H9 (cell line): ENCODE measurements at regions not wholly inside any gene's neighbourhood (a gene's known extent, or its start where the extent isn't known, plus 50 kb on each side); places are given as distances from the start of the nearest gene placed in this dataset.

Source experiments
- DNase-seq: peaks from one replicate; pipeline ENCODE4 v3.0.0-alpha.2; 2017
- H2AFZ ChIP-seq: one replicate; pipeline ENCODE4 v1.6.1; 2013; ENCODE audit warnings: mild to moderate bottlenecking, low read length, control low read depth, moderate library complexity
- H2AK5ac ChIP-seq: 2 replicates; pipeline ENCODE4 v1.6.1; 2013; ENCODE audit warnings: low read length, control low read depth, mixed read lengths; ENCODE audit not compliant: insufficient read length
- H2BK120ac ChIP-seq: one replicate; pipeline ENCODE4 v1.6.1; 2013; ENCODE audit warnings: low read depth, mild to moderate bottlenecking, low read length, control low read depth, inconsistent platforms; ENCODE audit not compliant: poor library complexity, severe bottlenecking
- H2BK12ac ChIP-seq: 2 replicates; pipeline ENCODE4 v1.6.1; 2013; ENCODE audit warnings: low read length, control low read depth, mixed read lengths, low read depth; ENCODE audit not compliant: insufficient read length
- H2BK15ac ChIP-seq: 2 replicates; pipeline ENCODE4 v1.6.1; 2013; ENCODE audit warnings: low read depth, low read length, control low read depth
- H2BK20ac ChIP-seq: one replicate; pipeline ENCODE4 v1.6.1; 2013; ENCODE audit warnings: low read depth, mild to moderate bottlenecking, low read length, control low read depth, inconsistent platforms; ENCODE audit not compliant: poor library complexity, severe bottlenecking
- H2BK5ac ChIP-seq: 2 replicates; pipeline ENCODE4 v1.6.1; 2013; ENCODE audit warnings: low read length, control low read depth, mixed read lengths; ENCODE audit not compliant: insufficient read length
- H3K14ac ChIP-seq: 2 replicates; pipeline ENCODE4 v1.6.1; 2013; ENCODE audit warnings: low read length, control low read depth; ENCODE audit not compliant: insufficient read depth
- H3K18ac ChIP-seq: 2 replicates; pipeline ENCODE4 v1.6.1; 2013; ENCODE audit warnings: low read depth, mild to moderate bottlenecking, mixed read lengths, low read length, control low read depth; ENCODE audit not compliant: insufficient read length
- H3K23ac ChIP-seq: 2 replicates; pipeline ENCODE4 v1.6.1; 2013; ENCODE audit warnings: low read length, control low read depth, mixed read lengths, low read depth; ENCODE audit not compliant: insufficient read length
- H3K23me2 ChIP-seq: 2 replicates; pipeline ENCODE4 v1.6.1; 2013; ENCODE audit warnings: low read depth, mild to moderate bottlenecking, mixed read lengths, low read length, control low read depth; ENCODE audit not compliant: insufficient read length, poor library complexity, severe bottlenecking
- H3K27ac ChIP-seq: 2 replicates; pipeline ENCODE4 v1.5.1; 2013; ENCODE audit warnings: low read length, control low read depth, mixed read lengths, low read depth; ENCODE audit not compliant: insufficient read length
- H3K27me3 ChIP-seq: 2 replicates; pipeline ENCODE4 v1.6.1; 2013; ENCODE audit warnings: low read length, control low read depth, inconsistent platforms; ENCODE audit not compliant: insufficient read depth
- H3K4ac ChIP-seq: 2 replicates; pipeline ENCODE4 v1.6.1; 2013; ENCODE audit warnings: low read depth, mild to moderate bottlenecking, control low read depth, inconsistent platforms, low read length, moderate library complexity
- H3K4me1 ChIP-seq: 2 replicates; pipeline ENCODE4 v1.6.1; 2013; ENCODE audit warnings: low read length, control low read depth, inconsistent platforms; ENCODE audit not compliant: insufficient read depth
- H3K4me2 ChIP-seq: 2 replicates; pipeline ENCODE4 v1.6.1; 2013; ENCODE audit warnings: low read length, control low read depth, mixed read lengths; ENCODE audit not compliant: insufficient read length, insufficient read depth
- H3K56ac ChIP-seq: 2 replicates; pipeline ENCODE4 v1.6.1; 2013; ENCODE audit warnings: low read depth, mild to moderate bottlenecking, mixed read lengths, low read length, control low read depth; ENCODE audit not compliant: insufficient read length
- H3K79me1 ChIP-seq: 2 replicates; pipeline ENCODE4 v1.6.1; 2013; ENCODE audit warnings: low read depth, mild to moderate bottlenecking, moderate library complexity, low read length, control low read depth, inconsistent platforms; ENCODE audit not compliant: insufficient read depth, poor library complexity, severe bottlenecking
- H3K79me2 ChIP-seq: 2 replicates; pipeline ENCODE4 v1.6.1; 2013; ENCODE audit warnings: low read length, control low read depth, inconsistent platforms; ENCODE audit not compliant: insufficient read depth
- H3K9ac ChIP-seq: 2 replicates; pipeline ENCODE4 v1.6.1; 2013; ENCODE audit warnings: low read length, control low read depth, mixed read lengths; ENCODE audit not compliant: insufficient read length; ENCODE audit errors: extremely low read depth
- H3K9me3 ChIP-seq: one replicate; pipeline ENCODE4 v1.6.1; 2013; ENCODE audit warnings: low read depth, low read length, inconsistent platforms; ENCODE audit not compliant: control insufficient read depth
- H3T11ph ChIP-seq: one replicate; pipeline ENCODE4 v1.6.1; 2013; ENCODE audit warnings: mild to moderate bottlenecking, low read length, control low read depth, inconsistent platforms
- H4K20me1 ChIP-seq: one replicate; pipeline ENCODE4 v1.6.1; 2013; ENCODE audit not compliant: control insufficient read depth, insufficient read length, insufficient read depth
- H4K5ac ChIP-seq: 2 replicates; pipeline ENCODE4 v1.6.1; 2013; ENCODE audit warnings: low read depth, mild to moderate bottlenecking, mixed read lengths, low read length, control low read depth; ENCODE audit not compliant: insufficient read length
- H4K8ac ChIP-seq: replicated peaks from 2 replicates; pipeline ENCODE4 v1.6.1; 2013; ENCODE audit warnings: low read length, control low read depth, mixed read lengths, low read depth; ENCODE audit not compliant: insufficient read length
- H4K91ac ChIP-seq: 2 replicates; pipeline ENCODE4 v1.6.1; 2013; ENCODE audit warnings: low read depth, mild to moderate bottlenecking, moderate library complexity, mixed read lengths, low read length, control low read depth; ENCODE audit not compliant: insufficient read length
- H3K27ac Mint-ChIP-seq, 3 experiments: 2 replicates in 2 of 3; 3 replicates in 1 of 3; pipeline ENCODE4 v1.8.0; 2020 to 2021; ENCODE audit warnings: mixed read lengths in 3 of 3, mild to moderate bottlenecking in 1 of 3, moderate library complexity in 1 of 3
- H3K27me3 Mint-ChIP-seq: 2 replicates; pipeline ENCODE4 v1.8.0; 2021; ENCODE audit warnings: low read depth, mild to moderate bottlenecking, moderate library complexity, mixed read lengths
- H3K36me3 Mint-ChIP-seq, 3 experiments: 2 replicates in 2 of 3; 3 replicates in 1 of 3; pipeline ENCODE4 v1.8.0; 2020 to 2021; ENCODE audit warnings: low read depth in 3 of 3, mixed read lengths in 3 of 3; ENCODE audit not compliant: insufficient read depth in 1 of 3
- H3K4me1 Mint-ChIP-seq, 2 experiments: 2 replicates each; pipeline ENCODE4 v1.8.0; 2020; ENCODE audit warnings: mixed read lengths in 2 of 2
- H3K4me3 Mint-ChIP-seq, 2 experiments: 2 replicates in 1 of 2; 3 replicates in 1 of 2; pipeline ENCODE4 v1.8.0; 2020 to 2021; ENCODE audit warnings: mild to moderate bottlenecking in 2 of 2, mixed read lengths in 2 of 2, moderate library complexity in 1 of 2
- H3K9me3 Mint-ChIP-seq, 2 experiments: 2 replicates in 1 of 2; 3 replicates in 1 of 2; pipeline ENCODE4 v1.8.0; 2020; ENCODE audit warnings: mild to moderate bottlenecking in 2 of 2, mixed read lengths in 2 of 2, moderate library complexity in 1 of 2
- WGBS: extraction: QIAGEN DNeasy Blood & Tissue Kit; methylation state at CpG from one replicate; pipeline ENCODE4 v1.1.7; 2013; ENCODE audit warnings: missing lambda C conversion rate, low lambda C conversion rate, mixed read lengths; ENCODE audit not compliant: insufficient read length; ENCODE audit errors: extremely low coverage; 5-methylcytosine and 5-hydroxymethylcytosine counted together
- TF ChIP-seq, protein P1 (sequence below): fragments of 200-600 bp; sonication (generic); conservative IDR thresholded peaks from 3 replicates; pipeline ENCODE4 v1.8.0; 2021; ENCODE audit warnings: antibody characterized with exemption, mild to moderate bottlenecking

DNA sequence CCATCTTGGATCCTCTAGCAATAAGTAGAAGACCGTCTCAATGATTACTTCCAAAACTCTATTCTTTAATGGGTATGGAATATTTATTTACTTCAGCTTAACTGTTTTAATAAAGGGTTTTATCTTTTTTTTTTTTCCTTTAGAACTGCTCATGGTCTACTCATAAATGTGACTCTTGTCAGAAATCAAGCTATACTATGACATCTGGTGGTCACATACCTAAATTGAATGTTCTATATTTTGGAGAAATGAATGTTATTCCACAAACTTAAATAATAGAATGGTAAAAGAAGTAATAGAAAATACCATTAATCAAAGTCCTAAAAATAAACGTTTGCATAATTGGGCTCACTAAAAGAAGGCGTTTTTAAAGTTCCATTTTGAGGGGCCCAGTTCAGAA lies 131.2 kb upstream of the PLCXD3 start:
- TF ChIP-seq, protein P1, sequence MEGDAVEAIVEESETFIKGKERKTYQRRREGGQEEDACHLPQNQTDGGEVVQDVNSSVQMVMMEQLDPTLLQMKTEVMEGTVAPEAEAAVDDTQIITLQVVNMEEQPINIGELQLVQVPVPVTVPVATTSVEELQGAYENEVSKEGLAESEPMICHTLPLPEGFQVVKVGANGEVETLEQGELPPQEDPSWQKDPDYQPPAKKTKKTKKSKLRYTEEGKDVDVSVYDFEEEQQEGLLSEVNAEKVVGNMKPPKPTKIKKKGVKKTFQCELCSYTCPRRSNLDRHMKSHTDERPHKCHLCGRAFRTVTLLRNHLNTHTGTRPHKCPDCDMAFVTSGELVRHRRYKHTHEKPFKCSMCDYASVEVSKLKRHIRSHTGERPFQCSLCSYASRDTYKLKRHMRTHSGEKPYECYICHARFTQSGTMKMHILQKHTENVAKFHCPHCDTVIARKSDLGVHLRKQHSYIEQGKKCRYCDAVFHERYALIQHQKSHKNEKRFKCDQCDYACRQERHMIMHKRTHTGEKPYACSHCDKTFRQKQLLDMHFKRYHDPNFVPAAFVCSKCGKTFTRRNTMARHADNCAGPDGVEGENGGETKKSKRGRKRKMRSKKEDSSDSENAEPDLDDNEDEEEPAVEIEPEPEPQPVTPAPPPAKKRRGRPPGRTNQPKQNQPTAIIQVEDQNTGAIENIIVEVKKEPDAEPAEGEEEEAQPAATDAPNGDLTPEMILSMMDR = peak; percentile 59
- Histone ChIP-seq H3K9ac (no peak overlapping the region), H2BK5ac (no peak overlapping the region), H2BK20ac (no peak overlapping the region), H3K18ac (no peak overlapping the region), H2AK5ac (no peak overlapping the region), H2BK15ac (no peak overlapping the region), H3K14ac (no peak overlapping the region), H2BK120ac (no peak overlapping the region), H4K20me1 (no peaks in the 10 kb centered on the region), H2BK12ac (no peak overlapping the region), H3K79me2 (no peaks in the 10 kb centered on the region), H3K27me3 (no peaks in the 10 kb centered on the region), H3K9me3 (no peaks in the 10 kb centered on the region), H3K23me2 (no peaks in the 10 kb centered on the region), H3T11ph (no peak overlapping the region), H4K8ac (no peak overlapping the region), H3K23ac (no peak overlapping the region), H3K27ac (no peak overlapping the region), H3K56ac (no peak overlapping the region), H4K91ac (no peak overlapping the region), H3K79me1 (no peaks in the 10 kb centered on the region), H2AFZ (no peak overlapping the region), H3K4ac (no peak overlapping the region), H3K4me2 (no peak overlapping the region), H3K4me1 (no peaks in the 10 kb centered on the region; the same call in 1 of the 2 replicates), H4K5ac (no peak overlapping the region)
- no peaks in the 10 kb centered on the region for H3K36me3 Mint-ChIP-seq
- peaks cover 8 to 9% of the 10 kb centered on the region in 2 experiments for H3K4me1 Mint-ChIP-seq
- H3K4me3 Mint-ChIP-seq = no peak overlapping the region
- no peak for DNase-seq
- H3K27ac Mint-ChIP-seq = no peak overlapping the region
- no CpG with 5 or more reads among the region's 3 CpGs for WGBS
- peaks cover 2% of the 10 kb centered on the region; the same call in 1 of the 2 replicates for H3K27me3 Mint-ChIP-seq
- H3K9me3 Mint-ChIP-seq = no peaks in the 10 kb centered on the region
